GM18867 (cell line): ENCODE measurements at regions not wholly inside any gene's neighbourhood (a gene's known extent, or its start where the extent isn't known, plus 50 kb on each side); places are given as distances from the start of the nearest gene placed in this dataset.
A peak's percentile ranks its signal among the peaks of the same experiment; 100 is the strongest.

Experiments
- ATAC-seq: cut with Tn5 transposase; IDR thresholded peaks from one replicate; pipeline ENCODE4 v1.9.1; 2021; ENCODE audit warnings: mild to moderate bottlenecking, moderate library complexity; ENCODE audit not compliant: unreplicated experiment

- ATAC-seq: no peak
Measured at GRCh38 chr13:60642552-60642951, 245.5 kb downstream of the TDRD3 start.

- no peak for ATAC-seq
Measured at GRCh38 chr13:60629158-60629557, 232.1 kb downstream of the TDRD3 start.

DNA sequence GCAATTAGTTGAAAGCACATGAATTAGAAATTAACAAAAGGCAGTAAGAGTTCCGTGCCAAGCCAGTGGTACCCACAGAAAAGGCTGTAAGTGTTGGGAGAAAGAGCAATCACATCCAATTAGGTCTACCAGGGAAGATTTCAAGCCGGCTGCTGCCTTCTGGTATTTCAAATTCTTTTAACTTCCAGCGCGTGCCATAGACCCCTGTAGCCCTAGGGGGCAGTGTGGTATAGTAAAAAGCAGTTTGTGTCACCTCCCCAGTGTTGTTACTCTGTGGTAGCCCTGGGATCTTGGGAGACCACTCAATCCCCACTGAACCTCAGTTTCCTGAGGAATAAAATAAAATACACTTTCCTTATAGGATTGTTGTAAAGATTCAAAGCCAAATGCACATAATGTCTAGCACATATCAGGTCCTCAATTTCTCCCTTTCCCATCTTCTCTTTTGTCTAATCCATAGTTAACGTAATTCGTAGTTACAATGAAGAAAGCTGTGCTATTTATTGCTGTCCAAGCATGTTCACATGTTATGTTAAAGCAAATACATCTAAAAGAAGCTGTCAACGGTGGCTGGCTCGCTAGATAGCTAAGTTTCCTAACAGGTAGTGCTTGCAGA, 230.2 kb downstream of the TDRD3 start:
- peak; percentile 93 for ATAC-seq
